GM21528 (cell line): ENCODE measurements at regions not wholly inside any gene's neighbourhood (a gene's known extent, or its start where the extent isn't known, plus 50 kb on each side); places are given as distances from the start of the nearest gene placed in this dataset.

Source experiments
- ATAC-seq: cut with Tn5 transposase; IDR thresholded peaks from one replicate; pipeline ENCODE4 v1.9.1; 2021; ENCODE audit warnings: mild to moderate bottlenecking, moderate library complexity; ENCODE audit not compliant: unreplicated experiment, low FRiP score

GRCh38 chr15:39156166-39156565 is 424.7 kb upstream of the THBS1 start:
- ATAC-seq: no peak

GRCh38 chr15:39156646-39157250 is 424.1 kb upstream of the THBS1 start:
- no peak for ATAC-seq

GRCh38 chr15:39157882-39158281 is 423.0 kb upstream of the THBS1 start:
- ATAC-seq: no peak

- no peak for ATAC-seq
Measured at GRCh38 chr15:39159833-39160232, 421.0 kb upstream of the THBS1 start.

- no peak for ATAC-seq
Measured at GRCh38 chr15:39161096-39161495, 419.8 kb upstream of the THBS1 start.

- ATAC-seq: no peak
Measured at GRCh38 chr15:39165020-39165706, 415.7 kb upstream of the THBS1 start.

- no peak for ATAC-seq
Measured at GRCh38 chr15:39167164-39168058, 413.5 kb upstream of the THBS1 start.

GRCh38 chr15:39171944-39172368 is 408.9 kb upstream of the THBS1 start:
- ATAC-seq: no peak

GRCh38 chr15:39172380-39173281 is 408.2 kb upstream of the THBS1 start:
- no peak for ATAC-seq

- ATAC-seq: no peak
Measured at GRCh38 chr15:39173426-39173825, 407.5 kb upstream of the THBS1 start.

GRCh38 chr15:39174332-39174731 is 406.5 kb upstream of the THBS1 start:
- no peak for ATAC-seq

GRCh38 chr15:39176030-39176429 is 404.8 kb upstream of the THBS1 start:
- ATAC-seq: no peak

- no peak for ATAC-seq
Measured at GRCh38 chr15:39177561-39177960, 403.3 kb upstream of the THBS1 start.

GRCh38 chr15:39180030-39180429 is 400.8 kb upstream of the THBS1 start:
- no peak for ATAC-seq

- ATAC-seq: no peak
Measured at GRCh38 chr15:39180483-39180933, 400.4 kb upstream of the THBS1 start.

- ATAC-seq: no peak
Measured at GRCh38 chr15:39181056-39181747, 399.7 kb upstream of the THBS1 start.

GRCh38 chr15:39181940-39182339 is 398.9 kb upstream of the THBS1 start:
- ATAC-seq: no peak

- ATAC-seq: no peak
Measured at GRCh38 chr15:39183164-39183881, 397.6 kb upstream of the THBS1 start.
